ENCODE measurements at regions not wholly inside any gene's neighbourhood (a gene's known extent, or its start where the extent isn't known, plus 50 kb on each side); places are given as distances from the start of the nearest gene placed in this dataset.

- TF ChIP-seq, protein P1, sequence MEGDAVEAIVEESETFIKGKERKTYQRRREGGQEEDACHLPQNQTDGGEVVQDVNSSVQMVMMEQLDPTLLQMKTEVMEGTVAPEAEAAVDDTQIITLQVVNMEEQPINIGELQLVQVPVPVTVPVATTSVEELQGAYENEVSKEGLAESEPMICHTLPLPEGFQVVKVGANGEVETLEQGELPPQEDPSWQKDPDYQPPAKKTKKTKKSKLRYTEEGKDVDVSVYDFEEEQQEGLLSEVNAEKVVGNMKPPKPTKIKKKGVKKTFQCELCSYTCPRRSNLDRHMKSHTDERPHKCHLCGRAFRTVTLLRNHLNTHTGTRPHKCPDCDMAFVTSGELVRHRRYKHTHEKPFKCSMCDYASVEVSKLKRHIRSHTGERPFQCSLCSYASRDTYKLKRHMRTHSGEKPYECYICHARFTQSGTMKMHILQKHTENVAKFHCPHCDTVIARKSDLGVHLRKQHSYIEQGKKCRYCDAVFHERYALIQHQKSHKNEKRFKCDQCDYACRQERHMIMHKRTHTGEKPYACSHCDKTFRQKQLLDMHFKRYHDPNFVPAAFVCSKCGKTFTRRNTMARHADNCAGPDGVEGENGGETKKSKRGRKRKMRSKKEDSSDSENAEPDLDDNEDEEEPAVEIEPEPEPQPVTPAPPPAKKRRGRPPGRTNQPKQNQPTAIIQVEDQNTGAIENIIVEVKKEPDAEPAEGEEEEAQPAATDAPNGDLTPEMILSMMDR (IDR thresholded peaks at IDR 0.05; ENCODE audit: insufficient read depth, low read length, poor library complexity, severe bottlenecking) = no peak
- TF ChIP-seq EZH2phosphoT487 (conservative IDR thresholded peaks at IDR 0.05; ENCODE audit: low read length) = no peak
Observed at GRCh38 chr5:44048276-44048984, 340.8 kb downstream of the FGF10 start.

Measured in SU-DHL-6 (cell line).